Sigmoid colon (tissue), 6 donors: ENCODE measurements at regions not wholly inside any gene's neighbourhood (a gene's known extent, or its start where the extent isn't known, plus 50 kb on each side); places are given as distances from the start of the nearest gene placed in this dataset.

Source experiments
- DNase-seq: peaks from one replicate; pipeline ENCODE4 v3.0.0-alpha.2; 2019
- H3K27ac ChIP-seq, 4 donors: fragments of 200-600 bp; sonication (generic); one replicate each; pipeline ENCODE4 v1.5.1; 2016 to 2019; ENCODE audit warnings: mild to moderate bottlenecking in 1 of 4
- H3K27me3 ChIP-seq, 3 donors: fragments of 200-600 bp; sonication (generic); one replicate each; pipeline ENCODE4 v1.5.1; 2019; ENCODE audit warnings: mild to moderate bottlenecking in 1 of 3
- H3K36me3 ChIP-seq, 4 donors: fragments of 200-600 bp; sonication (generic); one replicate each; pipeline ENCODE4 v1.5.1; 2016 to 2019
- H3K4me1 ChIP-seq, 4 donors: fragments of 200-600 bp; sonication (generic); one replicate each; pipeline ENCODE4 v1.5.1; 2017 to 2019
- H3K4me3 ChIP-seq, 4 donors: fragments of 200-600 bp; sonication (generic); one replicate each; pipeline ENCODE4 v1.5.1; 2017 to 2019; ENCODE audit warnings: mild to moderate bottlenecking in 2 of 4, moderate library complexity in 1 of 4
- H3K9me3 ChIP-seq, 4 donors: fragments of 200-600 bp in 3 of 4; sonication (generic) in 3 of 4; one replicate each; pipeline versions ENCODE4 v1.5.1 to v1.6.1; 2013 to 2019
- EP300 ChIP-seq, 4 donors: sonication (generic); formaldehyde crosslinking; IDR thresholded peaks; one replicate each; pipeline ENCODE4 v1.6.1; 2017; ENCODE audit warnings: antibody characterized with exemption in 4 of 4
- POLR2A ChIP-seq, 2 donors: fragments of 450-650 bp; IDR thresholded peaks; one replicate each; pipeline ENCODE4 v1.6.1; 2016; ENCODE audit warnings: antibody characterized with exemption in 2 of 2, mild to moderate bottlenecking in 2 of 2, moderate library complexity in 2 of 2
- POLR2AphosphoS5 ChIP-seq, 4 donors: sonication (generic); formaldehyde crosslinking; IDR thresholded peaks; one replicate each; pipeline ENCODE4 v1.6.1; 2017; ENCODE audit warnings: antibody characterized with exemption in 4 of 4
- WGBS, 2 donors: extraction: QIAGEN DNeasy Blood & Tissue Kit; methylation state at CpG; one replicate each; pipeline ENCODE4 v1.1.7; 2013; 5-methylcytosine and 5-hydroxymethylcytosine counted together
- intact Hi-C: fragments of 100-400 bp; cut with DNase I; formaldehyde crosslinking; loops from one replicate; pipeline ENCODE4 v1.15.1; 2023
- TF ChIP-seq, protein P1 (sequence below), 4 experiments: fragments of 450-650 bp in 3 of 4; fragments of 200-600 bp in 1 of 4; IDR thresholded peaks; one replicate each; pipeline ENCODE4 v1.5.1; 2016 to 2019; ENCODE audit warnings: antibody characterized with exemption in 4 of 4, mild to moderate bottlenecking in 3 of 4, moderate library complexity in 2 of 4
- donor health status: healthy with polysubstance abuse.
- donor health status: healthy.

DNA sequence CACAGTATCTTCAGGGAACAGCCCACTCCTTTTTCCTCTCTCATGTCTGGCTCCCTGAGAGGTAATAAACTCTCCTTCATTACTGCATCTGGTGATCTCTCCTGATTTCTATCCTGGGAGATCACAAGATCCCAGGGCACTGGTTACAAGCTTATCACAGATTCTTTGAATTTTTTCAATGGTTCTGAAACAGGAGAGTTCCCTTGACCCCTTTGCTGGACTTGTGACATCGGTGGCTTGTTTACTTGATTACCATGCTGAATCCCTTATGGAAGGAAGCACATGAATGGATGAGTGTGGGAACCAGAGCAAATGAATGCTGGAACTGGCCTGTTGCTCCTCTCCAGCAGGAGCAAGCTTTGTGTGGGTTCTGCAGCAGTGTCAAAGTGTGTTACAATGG is 67.2 kb upstream of the HNMT start:
- WGBS, 2 donors: 67 to 82% methylated on average over 1 of the region's 1 CpG
- no peaks in the 10 kb centered on the region for H3K9me3 ChIP-seq
- no peaks in the 10 kb centered on the region for H3K36me3 ChIP-seq
- no peak for DNase-seq
- no peak overlapping the region for H3K4me3 ChIP-seq
- no peaks in the 10 kb centered on the region for H3K4me1 ChIP-seq
- H3K27ac ChIP-seq: no peak overlapping the region
- H3K27me3 ChIP-seq: no peaks in the 10 kb centered on the region
- intact Hi-C loops: no loop called here
- TF ChIP-seq POLR2AphosphoS5 (IDR thresholded peaks at IDR 0.05) (no peak), POLR2A (IDR thresholded peaks at IDR 0.05) (no peak), EP300 (IDR thresholded peaks at IDR 0.05) (no peak)
- TF ChIP-seq, protein P1, sequence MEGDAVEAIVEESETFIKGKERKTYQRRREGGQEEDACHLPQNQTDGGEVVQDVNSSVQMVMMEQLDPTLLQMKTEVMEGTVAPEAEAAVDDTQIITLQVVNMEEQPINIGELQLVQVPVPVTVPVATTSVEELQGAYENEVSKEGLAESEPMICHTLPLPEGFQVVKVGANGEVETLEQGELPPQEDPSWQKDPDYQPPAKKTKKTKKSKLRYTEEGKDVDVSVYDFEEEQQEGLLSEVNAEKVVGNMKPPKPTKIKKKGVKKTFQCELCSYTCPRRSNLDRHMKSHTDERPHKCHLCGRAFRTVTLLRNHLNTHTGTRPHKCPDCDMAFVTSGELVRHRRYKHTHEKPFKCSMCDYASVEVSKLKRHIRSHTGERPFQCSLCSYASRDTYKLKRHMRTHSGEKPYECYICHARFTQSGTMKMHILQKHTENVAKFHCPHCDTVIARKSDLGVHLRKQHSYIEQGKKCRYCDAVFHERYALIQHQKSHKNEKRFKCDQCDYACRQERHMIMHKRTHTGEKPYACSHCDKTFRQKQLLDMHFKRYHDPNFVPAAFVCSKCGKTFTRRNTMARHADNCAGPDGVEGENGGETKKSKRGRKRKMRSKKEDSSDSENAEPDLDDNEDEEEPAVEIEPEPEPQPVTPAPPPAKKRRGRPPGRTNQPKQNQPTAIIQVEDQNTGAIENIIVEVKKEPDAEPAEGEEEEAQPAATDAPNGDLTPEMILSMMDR (IDR thresholded peaks at IDR 0.05): no peak

DNA sequence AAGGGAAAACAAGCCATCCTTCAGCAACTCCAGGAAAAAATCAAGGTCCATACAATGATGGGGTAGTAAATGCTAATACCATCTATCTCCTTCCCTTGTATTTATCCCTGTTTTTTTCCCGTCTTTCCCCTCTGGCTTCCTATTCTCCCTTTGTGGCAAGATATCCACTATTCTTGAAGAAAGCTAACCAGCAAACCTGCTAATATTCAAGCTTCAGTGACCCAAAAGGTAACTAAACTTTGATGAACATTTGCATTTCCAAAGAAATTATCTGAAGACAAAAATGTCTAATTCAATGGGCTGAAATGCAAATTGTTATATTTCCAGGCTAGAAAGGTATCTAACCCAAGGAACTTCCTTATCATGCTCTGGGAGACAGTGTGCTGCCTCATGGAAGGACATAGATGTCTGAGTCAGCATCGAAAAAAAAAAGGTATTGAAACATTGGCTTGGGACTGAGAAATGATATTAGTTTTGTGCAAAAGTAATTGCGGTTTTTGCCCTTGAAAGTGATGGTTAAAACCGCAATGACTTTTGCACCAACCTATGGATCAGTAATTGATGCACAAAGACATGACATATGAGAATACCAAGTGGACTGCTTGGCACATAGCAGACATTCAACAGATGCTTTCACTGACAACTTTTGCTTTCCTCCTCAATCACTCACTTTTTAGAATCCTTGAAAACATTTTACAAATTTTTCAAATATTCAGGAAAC is 63.7 kb upstream of the HNMT start:
- Histone ChIP-seq H3K36me3 (no peaks in the 10 kb centered on the region), H3K27me3 (no peaks in the 10 kb centered on the region)

DNA sequence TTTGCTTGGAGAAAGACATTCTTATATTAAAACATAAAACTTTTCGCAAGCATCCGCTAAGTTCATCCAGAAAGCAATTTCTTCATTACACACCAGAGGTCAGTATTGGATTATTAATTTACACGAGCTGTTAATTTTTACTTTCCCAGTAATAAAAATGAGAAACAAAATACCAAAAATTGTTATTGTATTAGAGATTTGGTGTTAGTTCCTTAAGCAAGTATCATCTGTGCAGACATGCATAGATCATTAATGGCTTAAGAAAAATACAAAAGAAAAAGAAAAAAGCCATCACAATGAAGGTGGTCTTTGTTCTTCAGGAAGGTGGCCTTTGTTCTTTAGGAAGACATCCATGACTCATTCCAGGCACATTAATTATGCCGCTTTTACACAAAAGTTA is 53.6 kb upstream of the HNMT start:
- no peak for DNase-seq
- intact Hi-C loops: loop anchor here (2.0 to 5.0 kb wide), 3 partner anchors 462 to 916 kb away; no protein-coding TSS in a partner anchor
- TF ChIP-seq POLR2AphosphoS5 (IDR thresholded peaks at IDR 0.05) (no peak), EP300 (IDR thresholded peaks at IDR 0.05) (no peak)
- TF ChIP-seq, protein P1 (IDR thresholded peaks at IDR 0.05): peak in 2 of 4 experiments; percentile 42 to 59

More for the DNA sequence above, 63.7 kb upstream of the HNMT start:
- Histone ChIP-seq H3K27ac (no peak overlapping the region), H3K4me3 (no peak overlapping the region), H3K4me1 (no peaks in the 10 kb centered on the region), H3K9me3 (no peaks in the 10 kb centered on the region)
- TF ChIP-seq, protein P1 (IDR thresholded peaks at IDR 0.05): no peak
- TF ChIP-seq EP300 (IDR thresholded peaks at IDR 0.05) (no peak), POLR2A (IDR thresholded peaks at IDR 0.05) (no peak), POLR2AphosphoS5 (IDR thresholded peaks at IDR 0.05) (no peak)
- intact Hi-C loops: no loop called here
- no peak for DNase-seq
- 70 to 83% methylated on average over 4 of the region's 4 CpGs for WGBS, 2 donors

DNA sequence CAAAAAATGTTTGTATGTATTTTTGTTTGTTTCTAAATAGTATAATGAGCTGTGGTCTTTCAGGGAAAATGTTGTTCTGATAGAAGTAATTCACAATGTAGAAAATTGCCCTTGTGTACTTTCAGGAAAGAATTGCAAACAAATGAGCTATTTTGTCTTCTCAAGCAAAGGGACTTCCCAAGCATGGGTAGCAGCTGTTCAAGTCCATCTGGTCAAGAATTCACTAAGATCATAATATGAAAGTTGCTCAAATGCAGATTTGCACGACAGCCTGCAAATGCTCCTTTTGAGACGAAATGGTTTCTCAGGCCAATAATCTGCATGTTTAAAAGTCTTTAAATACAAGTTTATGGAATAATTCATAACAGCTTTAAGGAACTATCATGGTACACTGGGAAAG is 51.9 kb upstream of the HNMT start:
- intact Hi-C loops: loop anchor here (5.0 kb wide), 1 partner anchor 460 kb away; no protein-coding TSS in a partner anchor
- 69 to 74% methylated on average over 2 of the region's 2 CpGs for WGBS, 2 donors
- TF ChIP-seq, protein P1 (IDR thresholded peaks at IDR 0.05): no peak
- TF ChIP-seq EP300 (IDR thresholded peaks at IDR 0.05) (no peak), POLR2AphosphoS5 (IDR thresholded peaks at IDR 0.05) (no peak), POLR2A (IDR thresholded peaks at IDR 0.05) (no peak)

More for the DNA sequence above, 53.6 kb upstream of the HNMT start:
- no peaks in the 10 kb centered on the region for H3K9me3 ChIP-seq
- no peak overlapping the region for H3K27ac ChIP-seq
- H3K27me3 ChIP-seq: no peaks in the 10 kb centered on the region
- WGBS, 2 donors: 9 to 43% methylated on average over 4 of the region's 4 CpGs
- no peaks in the 10 kb centered on the region for H3K36me3 ChIP-seq
- no peak overlapping the region for H3K4me3 ChIP-seq
- no peaks in the 10 kb centered on the region for H3K4me1 ChIP-seq

More for the DNA sequence above, 51.9 kb upstream of the HNMT start:
- no peaks in the 10 kb centered on the region for H3K9me3 ChIP-seq
- no peak overlapping the region for H3K27ac ChIP-seq
- no peak overlapping the region for H3K4me3 ChIP-seq
- DNase-seq: no peak
- H3K4me1 ChIP-seq: no peaks in the 10 kb centered on the region
- H3K27me3 ChIP-seq: no peaks in the 10 kb centered on the region
- no peaks in the 10 kb centered on the region for H3K36me3 ChIP-seq
